GM13977 (cell line): ENCODE measurements at regions not wholly inside any gene's neighbourhood (a gene's known extent, or its start where the extent isn't known, plus 50 kb on each side); places are given as distances from the start of the nearest gene placed in this dataset.
"Not testable (repeated sequence)": the region's sequence is repeated elsewhere in the genome, so short reads cannot be mapped to it uniquely, and the experiment has no call there.

Source experiments
- DNase-seq: peaks from one replicate; pipeline ENCODE4 v3.0.0; 2012; ENCODE audit warnings: low spot score
- in situ Hi-C: fragments of 300-500 bp; cut with MboI; formaldehyde crosslinking; loops from one replicate; pipeline ENCODE4 v1.12.0; 2022; ENCODE audit warnings: low sequenced_read_pairs, low pct_unique_long_range_greater_than_20kb, mixed read lengths, inconsistent platforms; ENCODE audit not compliant: unreplicated experiment
- TF ChIP-seq, protein P1 (sequence below): IDR thresholded peaks from 2 replicates; pipeline ENCODE4 v1.5.1; 2012; ENCODE audit warnings: mild to moderate bottlenecking, control low read depth; ENCODE audit not compliant: insufficient read depth; ENCODE audit errors: extremely low read depth, missing control alignments

DNA sequence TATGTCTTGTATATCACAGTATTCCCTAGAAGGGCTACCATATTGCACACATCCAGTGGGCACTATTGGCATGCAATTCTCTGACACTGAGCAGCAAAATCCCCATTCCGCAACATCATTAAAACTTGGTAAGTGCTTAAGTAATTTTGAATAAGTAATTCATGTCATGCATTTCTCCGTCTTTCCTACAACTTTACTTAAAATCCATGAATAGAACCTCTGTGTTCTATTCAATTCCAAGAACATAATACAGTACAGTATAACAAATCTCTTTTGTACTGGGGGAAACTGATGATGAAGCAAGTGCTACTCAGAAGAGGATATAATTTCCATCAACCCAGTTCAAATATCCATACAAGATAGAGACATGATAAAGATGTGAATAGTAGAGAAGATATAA lies 80.9 kb upstream of the SEMA3C start:
- TF ChIP-seq, protein P1, sequence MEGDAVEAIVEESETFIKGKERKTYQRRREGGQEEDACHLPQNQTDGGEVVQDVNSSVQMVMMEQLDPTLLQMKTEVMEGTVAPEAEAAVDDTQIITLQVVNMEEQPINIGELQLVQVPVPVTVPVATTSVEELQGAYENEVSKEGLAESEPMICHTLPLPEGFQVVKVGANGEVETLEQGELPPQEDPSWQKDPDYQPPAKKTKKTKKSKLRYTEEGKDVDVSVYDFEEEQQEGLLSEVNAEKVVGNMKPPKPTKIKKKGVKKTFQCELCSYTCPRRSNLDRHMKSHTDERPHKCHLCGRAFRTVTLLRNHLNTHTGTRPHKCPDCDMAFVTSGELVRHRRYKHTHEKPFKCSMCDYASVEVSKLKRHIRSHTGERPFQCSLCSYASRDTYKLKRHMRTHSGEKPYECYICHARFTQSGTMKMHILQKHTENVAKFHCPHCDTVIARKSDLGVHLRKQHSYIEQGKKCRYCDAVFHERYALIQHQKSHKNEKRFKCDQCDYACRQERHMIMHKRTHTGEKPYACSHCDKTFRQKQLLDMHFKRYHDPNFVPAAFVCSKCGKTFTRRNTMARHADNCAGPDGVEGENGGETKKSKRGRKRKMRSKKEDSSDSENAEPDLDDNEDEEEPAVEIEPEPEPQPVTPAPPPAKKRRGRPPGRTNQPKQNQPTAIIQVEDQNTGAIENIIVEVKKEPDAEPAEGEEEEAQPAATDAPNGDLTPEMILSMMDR, result no peak
- DNase-seq, result no peak
- in situ Hi-C loops, result no loop called here

DNA sequence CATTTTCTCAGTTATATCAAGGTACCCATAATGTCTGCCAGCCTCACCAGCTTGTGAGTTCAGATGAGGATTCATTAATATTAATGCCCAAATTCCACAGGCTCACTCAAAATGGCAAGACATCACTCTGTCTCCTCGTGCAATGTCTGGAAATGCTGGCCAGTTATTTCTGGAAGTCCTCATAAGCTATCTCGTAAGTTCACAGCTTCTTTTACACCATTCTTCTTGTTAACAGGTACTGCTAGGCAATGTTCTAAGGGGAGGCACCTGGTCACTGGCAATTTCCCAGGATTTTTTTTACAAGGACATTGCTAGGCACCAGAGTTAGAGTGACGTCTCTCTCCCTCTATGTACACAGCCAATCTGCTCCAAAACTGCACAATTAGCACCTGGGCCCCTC lies 80.2 kb upstream of the SEMA3C start:
- TF ChIP-seq, protein P1, result no peak
- no peak for DNase-seq
- in situ Hi-C loops, result no loop called here

DNA sequence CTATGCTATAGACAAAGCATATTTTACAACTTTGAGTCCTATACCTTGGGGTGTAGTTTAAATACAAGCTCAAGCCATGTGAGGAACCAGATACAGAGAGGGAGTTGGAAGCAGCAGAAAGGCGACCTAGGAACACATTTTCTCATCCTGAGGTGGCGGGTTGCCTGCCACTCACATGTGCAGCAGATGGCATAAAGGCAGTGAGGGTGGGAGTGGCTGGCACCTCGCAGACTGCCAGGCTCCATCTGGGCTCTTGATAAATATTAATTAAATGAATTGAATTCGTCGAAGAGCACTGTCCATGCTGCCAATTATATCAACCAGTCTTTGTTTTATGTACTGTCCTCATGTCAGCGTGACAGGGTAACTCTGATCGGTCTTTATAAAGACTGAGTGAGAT lies 79.0 kb upstream of the SEMA3C start:
- DNase-seq, result no peak
- TF ChIP-seq, protein P1, result no peak
- in situ Hi-C loops, result no loop called here

DNA sequence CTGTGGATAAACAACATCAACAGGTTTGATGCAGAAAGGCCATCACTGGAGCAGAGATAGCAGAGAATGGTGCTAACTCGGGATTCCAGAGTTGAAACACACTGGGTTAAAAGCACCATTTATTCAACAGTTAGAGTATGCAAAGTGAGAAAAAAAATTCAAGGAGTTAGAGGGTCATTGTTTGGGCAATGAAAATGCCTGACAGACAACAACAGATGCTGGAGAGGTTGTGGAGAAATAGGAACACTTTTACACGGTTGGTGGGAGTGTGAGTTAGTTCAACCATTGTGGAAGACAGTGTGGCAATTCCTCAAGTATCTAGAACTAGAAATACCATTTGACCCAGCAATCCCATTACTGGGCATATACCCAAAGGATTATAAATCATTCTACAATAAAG lies 77.4 kb upstream of the SEMA3C start:
- in situ Hi-C loops, result not testable (repeated sequence)

DNA sequence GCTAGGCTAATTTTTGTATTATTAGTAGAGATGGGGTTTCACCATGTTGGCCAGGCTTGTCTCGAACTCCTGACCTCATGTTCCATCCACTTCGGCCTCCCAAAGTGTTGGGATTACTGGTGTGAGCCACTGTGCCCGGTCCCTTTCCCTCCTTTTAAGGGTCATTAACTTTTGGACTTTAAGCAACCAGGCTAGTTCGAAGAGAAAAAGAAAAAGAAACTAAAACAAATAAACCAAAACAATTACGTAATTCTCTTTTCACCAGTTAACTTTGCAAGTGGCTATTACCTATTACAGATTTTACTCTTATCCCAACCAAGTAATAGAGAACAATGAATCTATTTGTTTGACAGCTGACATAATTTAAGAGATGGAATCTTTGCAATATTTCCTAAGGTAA lies 72.8 kb upstream of the SEMA3C start:
- TF ChIP-seq, protein P1, result no peak
- no peak for DNase-seq

More for the DNA sequence above, 77.4 kb upstream of the SEMA3C start:
- DNase-seq, result not testable (repeated sequence)

DNA sequence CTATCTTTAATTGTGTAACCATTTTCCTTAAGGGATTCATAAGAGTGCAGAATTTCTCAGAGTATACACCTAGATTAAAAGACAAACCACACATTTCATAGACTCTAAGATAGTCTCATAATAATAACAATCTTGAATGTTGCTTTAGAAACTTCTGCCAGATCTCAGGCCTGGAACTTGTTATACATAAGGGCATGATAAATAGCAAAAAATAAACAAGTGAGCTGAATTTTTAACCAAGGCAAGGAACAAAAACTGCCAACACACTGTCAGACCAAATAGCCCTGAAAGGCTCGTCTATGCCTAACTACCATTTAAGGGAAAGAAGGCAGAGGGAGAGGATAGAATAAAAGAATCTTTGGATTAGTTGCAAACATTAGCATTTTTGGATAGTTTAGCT lies 65.8 kb upstream of the SEMA3C start:
- in situ Hi-C loops, result no loop called here
- DNase-seq, result no peak
- TF ChIP-seq, protein P1, result no peak

More for the DNA sequence above, 72.8 kb upstream of the SEMA3C start:
- in situ Hi-C loops, result no loop called here

DNA sequence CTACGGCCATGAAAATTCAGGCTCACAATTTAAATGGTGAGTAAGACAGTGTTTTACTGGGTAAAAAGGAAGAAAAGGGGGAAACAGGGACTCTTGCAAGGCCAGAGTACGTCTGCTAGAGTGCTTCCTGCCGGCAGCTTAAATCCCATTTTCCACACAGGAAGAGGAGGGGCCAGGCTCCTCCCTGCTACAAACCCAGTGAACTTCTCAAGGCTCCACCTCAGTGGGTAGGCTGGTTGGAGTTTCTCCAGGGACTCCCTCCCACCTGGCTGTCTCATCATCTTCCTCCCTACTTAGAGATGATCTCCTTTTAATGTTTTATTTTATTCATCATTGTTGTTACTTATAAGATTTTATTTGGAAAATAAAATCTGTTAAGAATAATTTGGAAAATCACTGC lies 62.6 kb upstream of the SEMA3C start:
- TF ChIP-seq, protein P1, result no peak
- no peak for DNase-seq
- in situ Hi-C loops, result no loop called here

DNA sequence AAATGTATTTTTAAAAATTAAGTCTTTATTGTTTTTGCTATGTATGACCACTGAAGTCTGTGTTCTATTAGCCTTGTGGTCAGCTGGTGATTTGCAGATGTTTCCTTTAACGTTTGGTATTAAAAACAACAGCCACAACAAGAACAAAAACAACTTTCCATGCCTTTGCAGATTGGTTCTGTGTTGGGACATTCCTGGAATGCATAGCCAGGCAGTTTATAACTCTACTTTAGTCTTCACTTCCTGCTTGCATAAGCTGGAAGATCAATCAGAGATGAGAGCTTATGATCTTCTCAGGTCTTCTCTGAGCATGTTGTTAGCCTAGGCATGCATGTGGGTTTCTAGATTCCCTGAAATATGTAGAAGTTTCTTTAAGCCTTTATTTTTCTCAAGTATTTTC lies 58.9 kb upstream of the SEMA3C start:
- no peak for DNase-seq
- TF ChIP-seq, protein P1, result no peak
- in situ Hi-C loops, result no loop called here
